ENCODE measurements at regions not wholly inside any gene's neighbourhood (a gene's known extent, or its start where the extent isn't known, plus 50 kb on each side); places are given as distances from the start of the nearest gene placed in this dataset.
"Not testable (repeated sequence)": the region's sequence is repeated elsewhere in the genome, so short reads cannot be mapped to it uniquely, and the experiment has no call there.

DNA sequence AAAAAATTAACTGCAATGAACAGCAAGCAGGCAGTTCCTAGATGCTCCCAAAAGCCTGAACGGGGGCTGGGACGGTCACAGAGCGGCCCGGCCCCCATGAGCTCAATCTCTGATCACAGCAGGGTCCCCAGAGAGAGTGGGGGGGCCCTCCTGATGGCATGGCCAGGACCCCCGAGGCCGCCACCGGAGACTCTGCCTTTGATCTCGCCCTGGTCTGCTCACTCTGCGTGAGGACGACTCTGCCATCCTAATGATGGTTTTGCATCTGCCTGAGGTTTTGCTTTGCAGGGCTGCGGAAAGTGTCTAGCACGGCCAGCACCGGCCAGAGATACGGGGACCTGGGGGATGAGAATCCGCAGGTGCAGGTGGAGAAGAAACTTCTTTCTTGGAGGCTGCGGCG is 103.8 kb downstream of the SHOX start:
- whole genome bisulfite sequencing, 3 donors: 31 to 42% (median 32%) methylated on average over 17 of the region's 17 CpGs
- Histone ChIP-seq H3K9me3 (no peaks in the 10 kb centered on the region), H3K4me1 (no peaks in the 10 kb centered on the region), H3K36me3 (ENCODE audit: insufficient read depth in 1 of 2, low read depth in 1 of 2) (no peaks in the 10 kb centered on the region), H3K27me3 (ENCODE audit: insufficient read depth in 3 of 3, low read length in 2 of 3) (no peaks in the 10 kb centered on the region), H3K27ac (no peak overlapping the region), H3K4me3 (no peak overlapping the region)
- TF ChIP-seq, protein P1, sequence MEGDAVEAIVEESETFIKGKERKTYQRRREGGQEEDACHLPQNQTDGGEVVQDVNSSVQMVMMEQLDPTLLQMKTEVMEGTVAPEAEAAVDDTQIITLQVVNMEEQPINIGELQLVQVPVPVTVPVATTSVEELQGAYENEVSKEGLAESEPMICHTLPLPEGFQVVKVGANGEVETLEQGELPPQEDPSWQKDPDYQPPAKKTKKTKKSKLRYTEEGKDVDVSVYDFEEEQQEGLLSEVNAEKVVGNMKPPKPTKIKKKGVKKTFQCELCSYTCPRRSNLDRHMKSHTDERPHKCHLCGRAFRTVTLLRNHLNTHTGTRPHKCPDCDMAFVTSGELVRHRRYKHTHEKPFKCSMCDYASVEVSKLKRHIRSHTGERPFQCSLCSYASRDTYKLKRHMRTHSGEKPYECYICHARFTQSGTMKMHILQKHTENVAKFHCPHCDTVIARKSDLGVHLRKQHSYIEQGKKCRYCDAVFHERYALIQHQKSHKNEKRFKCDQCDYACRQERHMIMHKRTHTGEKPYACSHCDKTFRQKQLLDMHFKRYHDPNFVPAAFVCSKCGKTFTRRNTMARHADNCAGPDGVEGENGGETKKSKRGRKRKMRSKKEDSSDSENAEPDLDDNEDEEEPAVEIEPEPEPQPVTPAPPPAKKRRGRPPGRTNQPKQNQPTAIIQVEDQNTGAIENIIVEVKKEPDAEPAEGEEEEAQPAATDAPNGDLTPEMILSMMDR (IDR thresholded peaks at IDR 0.05): no peak
- ATAC-seq: no peak
- no peak for DNase-seq
- intact Hi-C loops (cut with DNase I): no loop called here

DNA sequence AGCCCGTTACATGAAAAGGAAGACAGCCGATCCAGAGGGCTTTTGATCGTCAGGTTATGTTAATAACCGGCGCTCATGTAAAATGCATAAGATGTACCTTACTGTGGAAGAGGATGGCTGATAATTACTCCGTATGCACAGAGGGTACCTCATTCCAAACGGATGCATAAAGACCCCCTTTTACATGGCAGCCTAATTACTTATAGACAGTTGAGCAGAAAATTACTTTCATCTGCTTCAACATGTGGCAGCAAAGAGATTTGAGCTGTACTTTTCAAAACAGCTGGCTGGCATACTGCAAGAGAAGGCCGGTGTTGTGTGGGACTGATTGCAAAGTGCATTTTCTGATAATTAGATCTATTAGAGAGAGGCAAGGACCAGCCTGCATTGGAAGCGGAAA is 103.4 kb downstream of the SHOX start:
- DNase-seq (no peak), ATAC-seq (no peak)
- H3K27me3 ChIP-seq (ENCODE audit: insufficient read depth in 3 of 3, low read length in 2 of 3): no peaks in the 10 kb centered on the region
- H3K9me3 ChIP-seq: no peaks in the 10 kb centered on the region
- intact Hi-C loops (cut with DNase I): no loop called here
- TF ChIP-seq, protein P1 (IDR thresholded peaks at IDR 0.05): no peak
- WGBS, 3 donors: 60 to 66% (median 60%) methylated on average over 9 of the region's 9 CpGs
- H3K36me3 ChIP-seq (ENCODE audit: insufficient read depth in 1 of 2, low read depth in 1 of 2): no peaks in the 10 kb centered on the region
- H3K27ac ChIP-seq: no peak overlapping the region
- H3K4me3 ChIP-seq: no peak overlapping the region
- no peaks in the 10 kb centered on the region for H3K4me1 ChIP-seq

DNA sequence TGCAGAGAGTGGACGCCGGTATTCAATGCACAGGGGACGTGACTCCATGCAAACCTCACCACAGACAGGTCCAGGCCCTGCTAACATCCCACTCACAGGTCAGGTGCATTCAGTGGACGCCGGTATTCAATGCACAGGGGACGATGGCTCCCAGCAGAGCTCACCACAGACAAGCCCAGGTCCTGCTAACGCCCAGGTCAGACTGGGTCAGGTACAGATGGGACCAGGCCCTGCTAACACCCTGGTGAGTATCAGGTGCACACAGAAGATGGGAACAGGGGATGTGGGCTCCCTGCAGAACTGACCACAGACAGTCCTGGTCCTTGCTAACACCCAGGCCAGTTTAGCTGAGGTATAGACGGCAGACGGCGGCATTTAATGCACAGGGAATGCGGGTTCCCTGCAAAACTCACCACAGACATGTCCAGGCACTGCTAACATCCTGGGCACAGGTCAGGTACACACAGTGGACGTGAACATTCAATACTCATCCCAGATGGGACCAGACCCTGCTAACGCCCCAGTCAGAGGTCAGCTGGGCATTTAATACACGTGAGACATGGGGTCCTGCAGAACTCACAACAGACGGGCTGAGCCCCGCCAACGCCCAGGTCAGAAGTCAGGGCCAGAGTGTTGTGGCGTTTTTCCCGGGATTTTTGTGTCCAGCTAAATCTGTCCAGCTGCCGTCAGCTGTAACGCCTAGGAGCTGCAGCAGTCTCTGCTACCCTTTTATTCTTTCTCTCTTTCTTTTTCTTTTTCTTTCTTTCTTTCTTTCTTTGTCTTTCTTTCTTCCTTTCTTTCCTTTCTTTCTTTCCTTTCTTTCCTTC is 99.2 kb downstream of the SHOX start:
- Histone ChIP-seq H3K36me3 (ENCODE audit: insufficient read depth in 1 of 2, low read depth in 1 of 2) (no peaks in the 10 kb centered on the region), H3K4me3 (no peak overlapping the region), H3K27ac (no peak overlapping the region), H3K27me3 (ENCODE audit: insufficient read depth in 3 of 3, low read length in 2 of 3) (no peaks in the 10 kb centered on the region), H3K9me3 (no peaks in the 10 kb centered on the region), H3K4me1 (no peaks in the 10 kb centered on the region)
- 53 to 55% (median 55%) methylated on average over 21 of the region's 21 CpGs for WGBS, 3 donors
- DNase-seq (no peak), ATAC-seq (no peak)
- intact Hi-C loops (cut with DNase I): no loop called here
- TF ChIP-seq, protein P1 (IDR thresholded peaks at IDR 0.05): no peak

DNA sequence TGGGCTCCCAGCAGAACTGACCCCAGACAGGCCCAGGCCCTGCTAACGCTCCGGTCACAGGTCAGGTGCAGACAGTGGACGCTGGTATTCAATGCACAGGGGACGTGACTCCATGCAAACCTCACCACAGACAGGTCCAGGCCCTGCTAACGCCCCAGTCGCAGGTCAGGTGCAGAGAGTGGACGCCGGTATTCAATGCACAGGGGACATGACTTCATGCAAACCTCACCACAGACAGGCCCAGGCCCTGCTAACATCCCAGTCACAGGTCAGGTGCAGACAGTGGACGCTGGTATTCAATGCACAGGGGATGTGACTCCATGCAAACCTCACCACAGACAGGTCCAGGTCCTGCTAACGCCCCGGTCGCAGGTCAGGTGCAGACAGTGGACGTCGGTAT is 98.5 kb downstream of the SHOX start:
- H3K9me3 ChIP-seq; H3K4me1 ChIP-seq; ATAC-seq; H3K27ac ChIP-seq; H3K36me3 ChIP-seq (ENCODE audit: insufficient read depth in 1 of 2, low read depth in 1 of 2); intact Hi-C loops (cut with DNase I); H3K4me3 ChIP-seq; H3K27me3 ChIP-seq (ENCODE audit: insufficient read depth in 3 of 3, low read length in 2 of 3); DNase-seq: not testable (repeated sequence)
- 72 to 85% (median 83%) methylated on average over 12 to 14 of the region's 14 CpGs for WGBS, 3 donors

DNA sequence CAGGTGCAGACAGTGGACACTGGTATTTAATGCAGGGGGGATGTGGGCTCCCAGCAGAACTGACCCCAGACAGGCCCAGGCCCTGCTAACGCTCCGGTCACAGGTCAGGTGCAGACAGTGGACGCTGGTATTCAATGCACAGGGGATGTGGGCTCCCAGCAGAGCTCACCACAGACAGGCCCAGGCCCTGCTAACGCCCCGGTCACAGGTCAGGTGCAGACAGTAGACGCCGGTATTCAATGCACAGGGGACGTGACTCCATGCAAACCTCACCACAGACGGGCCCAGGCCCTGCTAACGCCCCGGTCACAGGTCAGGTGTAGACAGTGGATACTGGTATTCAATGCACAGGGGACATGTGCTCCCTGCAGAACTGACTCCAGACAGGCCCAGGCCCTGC is 98.0 kb downstream of the SHOX start:
- ATAC-seq; H3K27me3 ChIP-seq (ENCODE audit: insufficient read depth in 3 of 3, low read length in 2 of 3); H3K4me3 ChIP-seq; intact Hi-C loops (cut with DNase I); DNase-seq; H3K27ac ChIP-seq; H3K4me1 ChIP-seq; H3K36me3 ChIP-seq (ENCODE audit: insufficient read depth in 1 of 2, low read depth in 1 of 2); H3K9me3 ChIP-seq: not testable (repeated sequence)
- whole genome bisulfite sequencing, 3 donors: 58 to 77% (median 77%) methylated on average over 9 to 11 of the region's 11 CpGs
